Type B pancreatic cell (in vitro differentiated cells): ENCODE measurements at regions not wholly inside any gene's neighbourhood (a gene's known extent, or its start where the extent isn't known, plus 50 kb on each side); places are given as distances from the start of the nearest gene placed in this dataset.

Experiments
- DNase-seq: peaks from one replicate; pipeline ENCODE4 v3.0.0; 2021; ENCODE audit warnings: mixed read lengths; ENCODE audit not compliant: unreplicated experiment; ENCODE audit errors: extremely low spot score
- H3K27ac Mint-ChIP-seq: 2 replicates; pipeline ENCODE4 v1.8.0; 2021; ENCODE audit warnings: mild to moderate bottlenecking, mixed read lengths
- H3K27me3 Mint-ChIP-seq: 2 replicates; pipeline ENCODE4 v1.8.0; 2021; ENCODE audit warnings: mixed read lengths
- H3K36me3 Mint-ChIP-seq: 2 replicates; pipeline ENCODE4 v1.8.0; 2021; ENCODE audit warnings: mixed read lengths
- H3K4me1 Mint-ChIP-seq: one replicate; pipeline ENCODE4 v1.8.0; 2021; ENCODE audit warnings: mixed read lengths; ENCODE audit not compliant: unreplicated experiment
- H3K4me3 Mint-ChIP-seq: 2 replicates; pipeline ENCODE4 v1.8.0; 2021; ENCODE audit warnings: mild to moderate bottlenecking, mixed read lengths
- H3K9me3 Mint-ChIP-seq: 2 replicates; pipeline ENCODE4 v1.8.0; 2021; ENCODE audit warnings: mixed read lengths
- CTCF ChIP-seq: fragments of 200-600 bp; sonication (generic); conservative IDR thresholded peaks from 2 replicates; pipeline ENCODE4 v1.5.0; 2021; ENCODE audit warnings: antibody characterized with exemption, mild to moderate bottlenecking

- peaks cover 8% of the 10 kb centered on the region for H3K9me3 Mint-ChIP-seq
- DNase-seq: no peak
- no peak for TF ChIP-seq CTCF
- H3K4me1 Mint-ChIP-seq: no peaks in the 10 kb centered on the region
- no peak overlapping the region for H3K4me3 Mint-ChIP-seq
- H3K27me3 Mint-ChIP-seq: no peaks in the 10 kb centered on the region
- H3K27ac Mint-ChIP-seq: no peak overlapping the region
- no peaks in the 10 kb centered on the region for H3K36me3 Mint-ChIP-seq
These were observed 205.7 kb upstream of the ZSWIM2 start for GRCh38 chr2:187054501-187055319.

GRCh38 chr2:187051350-187051749 is 202.4 kb upstream of the ZSWIM2 start:
- TF ChIP-seq CTCF: no peak
- H3K9me3 Mint-ChIP-seq: peaks cover 5% of the 10 kb centered on the region
- DNase-seq: no peak
- H3K4me1 Mint-ChIP-seq: no peaks in the 10 kb centered on the region
- H3K36me3 Mint-ChIP-seq: no peaks in the 10 kb centered on the region
- no peaks in the 10 kb centered on the region for H3K27me3 Mint-ChIP-seq
- no peak overlapping the region for H3K27ac Mint-ChIP-seq
- no peak overlapping the region for H3K4me3 Mint-ChIP-seq

GRCh38 chr2:187050409-187050998 is 201.5 kb upstream of the ZSWIM2 start:
- Mint-ChIP-seq H3K27ac (no peak overlapping the region), H3K27me3 (no peaks in the 10 kb centered on the region), H3K36me3 (no peaks in the 10 kb centered on the region), H3K4me3 (no peak overlapping the region), H3K9me3 (peaks cover 5% of the 10 kb centered on the region), H3K4me1 (no peaks in the 10 kb centered on the region)
- TF ChIP-seq CTCF: no peak
- DNase-seq: no peak

GRCh38 chr2:187037310-187037709 is 188.3 kb upstream of the ZSWIM2 start:
- TF ChIP-seq CTCF: no peak
- H3K9me3 Mint-ChIP-seq: no peaks in the 10 kb centered on the region
- no peak overlapping the region for H3K27ac Mint-ChIP-seq
- no peak for DNase-seq
- H3K27me3 Mint-ChIP-seq: no peaks in the 10 kb centered on the region
- H3K36me3 Mint-ChIP-seq: no peaks in the 10 kb centered on the region
- no peaks in the 10 kb centered on the region for H3K4me1 Mint-ChIP-seq
- no peak overlapping the region for H3K4me3 Mint-ChIP-seq

- Mint-ChIP-seq H3K36me3 (no peaks in the 10 kb centered on the region), H3K27ac (no peak overlapping the region), H3K27me3 (no peaks in the 10 kb centered on the region), H3K4me1 (no peaks in the 10 kb centered on the region), H3K9me3 (no peaks in the 10 kb centered on the region), H3K4me3 (no peak overlapping the region)
- DNase-seq: no peak
- TF ChIP-seq CTCF: no peak
These were observed 185.5 kb upstream of the ZSWIM2 start for GRCh38 chr2:187034434-187034833.
